SK-MEL-5 (cell line): ENCODE measurements at regions not wholly inside any gene's neighbourhood (a gene's known extent, or its start where the extent isn't known, plus 50 kb on each side); places are given as distances from the start of the nearest gene placed in this dataset.
"Not testable (repeated sequence)": the region's sequence is repeated elsewhere in the genome, so short reads cannot be mapped to it uniquely, and the experiment has no call there.

Experiments
- DNase-seq: peaks from one replicate; pipeline ENCODE4 v3.0.0-alpha.2; 2016; ENCODE audit warnings: low read depth, low spot score
- in situ Hi-C: cut with HindIII; loops from 2 replicates; pipeline ENCODE4 v1.10.0; 2016; ENCODE audit warnings: low sequenced_read_pairs, high pct_unique_total_duplicates, low pct_unique_long_range_greater_than_20kb

DNA sequence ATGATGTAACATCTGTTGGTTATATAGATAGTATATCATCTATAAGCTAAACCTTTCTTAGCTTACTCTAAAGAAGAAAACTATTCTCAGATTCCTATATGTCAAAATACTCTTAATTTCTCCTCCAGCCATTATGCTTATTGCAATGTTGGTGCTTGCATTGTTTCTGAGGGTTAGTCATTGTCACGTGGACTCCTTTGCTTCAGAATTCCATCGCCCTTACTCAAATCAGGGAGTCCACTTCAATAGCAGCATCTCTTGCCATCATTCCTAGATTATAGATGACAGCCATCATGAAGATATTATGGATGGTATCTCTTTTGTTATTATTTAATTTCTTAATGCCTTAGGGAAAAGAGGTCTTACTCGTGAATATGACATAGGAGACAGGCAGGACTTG, 776.1 kb downstream of the TENT5A start:
- in situ Hi-C loops = no loop called here
- no peak for DNase-seq

DNA sequence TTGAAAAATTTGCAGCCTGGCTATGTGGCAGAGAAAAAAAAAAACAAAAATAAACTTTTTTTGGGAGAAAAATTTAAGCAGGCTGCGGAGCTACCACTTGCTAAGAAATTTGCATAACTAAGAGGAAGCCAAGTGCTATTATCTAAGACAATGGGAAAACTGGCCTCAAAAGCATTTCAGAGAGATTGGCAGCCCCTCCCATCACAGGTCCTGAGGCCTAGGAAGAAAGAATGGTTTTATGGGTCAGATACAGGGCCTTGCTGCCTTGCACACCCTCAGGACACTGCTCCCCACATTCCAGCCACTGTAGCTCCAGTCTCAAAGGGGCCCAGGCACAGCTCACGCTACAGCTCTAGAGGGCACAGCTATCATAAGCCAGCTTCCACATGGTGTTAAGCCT, 777.9 kb downstream of the TENT5A start:
- in situ Hi-C loops = no loop called here

GRCh38 chr6:80969439-80969838, 783.0 kb downstream of the TENT5A start:
- DNase-seq = no peak
- in situ Hi-C loops = no loop called here

More for the DNA sequence above, 777.9 kb downstream of the TENT5A start:
- DNase-seq = no peak

- DNase-seq = no peak
- in situ Hi-C loops = no loop called here
These were observed 784.9 kb downstream of the TENT5A start for GRCh38 chr6:80967609-80968008.

DNA sequence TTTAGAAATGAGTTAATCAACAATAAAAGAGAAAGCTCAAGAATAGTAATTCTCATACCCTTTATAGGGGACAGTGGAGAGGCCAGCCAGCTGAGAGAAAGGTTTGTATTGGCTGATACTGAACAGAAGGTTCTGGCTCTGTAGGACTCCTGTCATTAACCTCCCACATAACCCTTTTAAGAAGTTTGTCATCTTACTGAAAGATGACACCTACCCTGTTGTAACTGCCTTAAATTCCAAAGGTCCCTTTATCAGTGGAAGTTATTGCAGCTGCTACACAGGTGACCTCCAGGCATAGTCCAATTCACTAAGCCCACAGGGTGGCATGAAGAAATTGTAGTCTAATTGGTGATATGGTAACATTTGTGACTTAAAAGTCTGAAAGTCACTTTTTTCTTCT, 790.1 kb downstream of the TENT5A start:
- in situ Hi-C loops = no loop called here
- DNase-seq = no peak

DNA sequence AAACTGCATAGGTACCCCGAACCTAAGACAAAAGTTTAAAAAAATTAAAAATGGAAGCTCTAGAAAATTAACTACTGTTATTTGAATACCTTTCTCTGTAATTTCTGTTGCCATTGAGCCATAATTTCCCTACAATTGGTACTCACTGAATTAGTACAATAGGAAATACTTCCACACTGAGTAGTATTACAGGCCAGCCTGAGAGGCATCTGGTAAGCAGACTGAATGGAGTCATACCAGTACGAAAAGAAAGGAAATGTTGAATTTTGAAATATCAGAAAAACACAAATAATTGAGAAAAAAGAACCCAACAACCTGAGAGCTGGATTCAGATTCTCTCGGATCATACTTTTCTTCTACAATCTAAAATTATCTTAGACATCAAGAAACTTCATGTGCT, 791.3 kb downstream of the TENT5A start:
- no peak for DNase-seq
- in situ Hi-C loops = no loop called here

GRCh38 chr6:80959034-80959433, 793.4 kb downstream of the TENT5A start:
- no peak for DNase-seq

DNA sequence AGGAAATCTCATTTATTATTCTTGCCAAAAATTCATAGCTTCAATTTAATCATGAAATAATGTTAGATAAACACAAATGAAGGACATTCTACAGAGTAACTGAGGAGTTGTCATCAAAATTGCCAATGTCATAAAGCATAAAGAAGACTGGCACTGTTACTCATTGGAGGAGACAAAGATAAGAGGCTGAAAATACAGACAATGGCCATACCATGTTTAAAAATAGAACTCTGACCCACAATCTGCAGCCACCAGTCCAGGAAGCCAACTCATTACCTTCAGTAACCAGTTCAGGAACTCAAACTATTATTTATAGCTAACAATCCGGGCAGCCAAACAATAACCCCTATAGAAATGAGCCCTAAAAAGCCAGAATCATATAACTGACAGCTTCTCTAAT, 795.6 kb downstream of the TENT5A start:
- in situ Hi-C loops = no loop called here
- DNase-seq = no peak

More at GRCh38 chr6:80959034-80959433, 793.4 kb downstream of the TENT5A start:
- in situ Hi-C loops = no loop called here

DNA sequence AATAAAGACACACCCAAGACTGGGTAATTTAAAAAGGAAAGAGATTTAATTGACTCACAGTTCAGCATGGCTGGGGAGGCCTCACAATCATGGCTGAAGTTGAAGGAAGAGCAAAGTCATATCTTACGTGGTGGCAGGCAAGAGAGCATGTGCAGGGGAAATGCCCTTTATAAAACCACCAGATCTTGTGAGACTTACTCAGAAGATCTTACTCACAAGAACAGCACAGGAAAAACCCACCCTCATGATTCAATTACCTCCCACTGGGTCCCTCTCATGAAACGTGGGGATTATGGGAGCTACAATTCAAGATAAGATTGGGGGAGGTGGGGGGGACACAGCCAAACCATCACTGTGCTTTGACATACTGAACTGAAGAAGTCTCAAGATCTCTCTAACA, 800.0 kb downstream of the TENT5A start:
- in situ Hi-C loops = not testable (repeated sequence)
- DNase-seq = peak; percentile 0

DNA sequence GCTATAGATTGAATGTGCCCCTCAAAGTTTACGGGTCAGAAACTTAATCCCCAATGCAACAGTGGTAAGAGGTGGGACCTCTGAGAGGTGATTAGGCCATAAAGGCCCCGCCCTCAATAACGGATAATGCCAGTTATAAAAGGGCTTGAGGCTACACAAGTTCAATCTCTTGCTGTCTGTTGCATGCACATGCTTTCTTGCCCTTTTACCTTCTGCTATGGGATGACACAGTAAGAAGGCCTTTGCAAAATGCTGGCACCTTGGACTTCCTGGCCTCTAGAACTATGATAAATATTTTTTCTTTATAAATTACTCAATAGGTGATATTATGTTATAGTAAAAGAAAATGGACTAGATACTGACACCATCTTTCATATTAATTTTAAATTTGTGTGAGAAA, 806.1 kb downstream of the TENT5A start:
- DNase-seq = no peak
- in situ Hi-C loops = no loop called here

DNA sequence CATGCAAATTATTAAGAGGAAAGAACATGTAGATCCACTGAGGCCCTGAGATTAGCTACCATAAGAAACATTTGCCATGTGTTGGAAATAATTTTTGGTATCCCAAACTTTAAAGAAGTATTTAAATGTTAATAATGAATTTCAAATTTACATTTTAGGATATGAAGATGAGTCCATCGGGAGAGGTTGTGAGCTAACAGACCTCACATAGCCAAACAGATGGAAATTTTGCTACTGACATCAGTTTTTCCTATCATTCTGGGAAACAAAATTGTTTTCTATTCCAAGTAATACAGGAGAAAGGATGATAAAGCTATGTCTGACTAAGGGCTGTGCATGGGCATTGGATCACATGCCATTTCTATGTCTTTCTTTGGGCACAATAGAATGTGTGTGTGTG, 809.6 kb downstream of the TENT5A start:
- in situ Hi-C loops = no loop called here
- DNase-seq = no peak

- DNase-seq = no peak
- in situ Hi-C loops = no loop called here
These were observed 811.5 kb downstream of the TENT5A start for GRCh38 chr6:80940976-80941375.

DNA sequence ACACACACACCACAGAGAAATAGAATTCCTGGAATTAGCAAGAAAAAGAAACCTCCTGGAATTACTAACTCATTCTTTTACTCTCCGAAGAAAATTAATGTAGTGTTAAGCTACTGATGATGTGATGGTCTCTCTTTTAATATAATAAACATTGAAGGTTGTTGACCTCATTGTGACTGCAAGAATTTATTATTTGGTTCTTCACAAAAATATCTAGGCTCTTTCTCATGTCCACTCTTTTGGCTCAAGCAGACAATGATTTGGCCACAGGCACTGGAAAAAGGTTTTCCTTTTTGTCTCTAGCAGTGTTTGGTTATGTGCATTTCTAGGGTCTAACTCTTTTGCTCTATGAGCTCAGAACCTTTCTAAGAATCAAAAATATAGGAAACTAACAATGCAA, 811.9 kb downstream of the TENT5A start:
- in situ Hi-C loops = no loop called here
- no peak for DNase-seq

- no peak for DNase-seq
- in situ Hi-C loops = no loop called here
These were observed 812.6 kb downstream of the TENT5A start for GRCh38 chr6:80939898-80940297.

DNA sequence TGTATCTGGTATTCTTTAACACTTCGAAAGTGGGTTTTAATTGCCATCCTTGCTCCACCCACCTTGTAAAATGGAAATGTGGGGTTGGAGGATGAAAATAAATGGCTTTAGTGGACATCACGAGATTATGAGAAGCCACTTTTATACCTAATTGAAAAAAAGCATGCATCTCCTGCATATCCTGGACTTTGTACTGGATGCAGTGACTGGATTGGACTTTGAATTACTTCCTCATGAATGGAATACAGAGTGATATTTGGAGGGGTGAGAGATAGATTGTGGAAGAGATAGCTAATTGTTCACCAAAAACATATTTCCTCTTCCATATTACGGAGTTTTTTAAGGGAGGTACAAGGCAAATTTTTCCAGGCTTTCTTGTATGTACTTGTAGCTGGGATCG, 813.0 kb downstream of the TENT5A start:
- no peak for DNase-seq
- in situ Hi-C loops = no loop called here

DNA sequence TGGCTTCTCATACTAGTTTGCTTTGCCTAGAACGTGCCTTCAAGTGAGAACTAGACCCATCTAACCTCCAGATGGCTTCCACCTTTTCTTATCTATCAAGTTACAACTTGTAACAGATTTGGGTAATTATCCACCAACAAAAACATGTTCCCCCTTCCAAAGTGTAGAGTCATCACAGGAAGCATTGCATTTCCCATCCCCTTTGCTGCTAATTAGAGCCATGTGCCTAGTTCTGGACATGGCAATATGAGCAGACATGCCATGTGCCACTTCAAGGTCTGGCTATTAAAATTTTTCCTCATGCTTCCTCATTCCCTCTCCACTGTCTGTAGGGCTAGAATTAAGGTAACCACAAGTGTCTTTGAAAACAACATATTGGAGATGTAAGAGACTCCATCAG, 814.4 kb downstream of the TENT5A start:
- in situ Hi-C loops = no loop called here
- no peak for DNase-seq

GRCh38 chr6:80932359-80932758, 820.1 kb downstream of the TENT5A start:
- no peak for DNase-seq

GRCh38 chr6:80930376-80930775, 822.1 kb downstream of the TENT5A start:
- DNase-seq = no peak
- in situ Hi-C loops = no loop called here

More at GRCh38 chr6:80932359-80932758, 820.1 kb downstream of the TENT5A start:
- in situ Hi-C loops = no loop called here

- no peak for DNase-seq
- in situ Hi-C loops = no loop called here
These were observed 817.3 kb downstream of the BCKDHB start for GRCh38 chr6:80923816-80924215.

DNA sequence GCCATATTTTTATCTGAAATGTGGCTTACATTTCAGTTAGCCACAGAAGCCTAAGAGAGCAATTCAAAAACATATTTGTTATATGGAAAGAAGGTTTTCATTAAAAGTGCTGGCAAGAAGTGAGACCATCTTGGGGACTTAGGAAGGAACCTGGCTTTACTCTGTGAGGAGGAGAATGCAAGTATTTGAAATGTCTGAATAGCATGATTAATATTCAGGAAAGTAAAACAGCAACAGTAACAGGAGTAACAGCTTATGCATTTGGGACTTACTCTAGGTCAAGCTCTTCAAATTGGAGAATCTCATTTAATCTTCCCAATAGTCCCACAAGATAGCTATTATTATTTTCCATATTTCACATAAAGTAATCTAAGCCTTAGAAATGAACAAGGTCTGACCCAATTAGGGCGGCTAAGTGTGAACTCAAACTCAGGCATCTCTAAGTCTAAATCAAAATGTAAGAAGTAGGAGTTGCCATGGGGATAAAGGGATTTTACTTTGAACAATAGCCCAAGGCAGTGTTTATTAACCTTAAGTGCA, 816.5 kb downstream of the BCKDHB start:
- in situ Hi-C loops = no loop called here
- no peak for DNase-seq
